ENCODE measurements at regions not wholly inside any gene's neighbourhood (a gene's known extent, or its start where the extent isn't known, plus 50 kb on each side); places are given as distances from the start of the nearest gene placed in this dataset.

GRCh38 chr9:16268067-16268881 is 602.2 kb downstream of the BNC2 start:
- 82% methylated on average over 15 of the region's 15 CpGs for WGBS
- DNase-seq (no peak), ATAC-seq (peak; percentile 44 to 49)
- intact Hi-C loops (cut with DNase I): loop anchor here in 1 of 4 donors (10.0 kb wide), 1 partner anchor 73 kb away; no protein-coding TSS in a partner anchor
- Histone ChIP-seq H3K4me1 (ENCODE audit: control insufficient read depth, insufficient read depth, low read length) (no peaks in the 10 kb centered on the region), H3K27me3 (ENCODE audit: control insufficient read depth, insufficient read depth) (no peaks in the 10 kb centered on the region), H3K27ac (ENCODE audit: low read length) (no peak overlapping the region), H3K4me3 (ENCODE audit: low read length) (no peak overlapping the region), H3K9me3 (ENCODE audit: control insufficient read depth, low read length) (no peaks in the 10 kb centered on the region)

- ATAC-seq: no peak
- no peak overlapping the region for H3K4me3 ChIP-seq (ENCODE audit: low read length)
- WGBS: 87% methylated on average over 9 of the region's 9 CpGs
- H3K27ac ChIP-seq (ENCODE audit: low read length): no peak overlapping the region
- H3K27me3 ChIP-seq (ENCODE audit: control insufficient read depth, insufficient read depth): no peaks in the 10 kb centered on the region
- DNase-seq: no peak
- H3K9me3 ChIP-seq (ENCODE audit: control insufficient read depth, low read length): no peaks in the 10 kb centered on the region
- intact Hi-C loops (cut with DNase I): no loop called here
- H3K4me1 ChIP-seq (ENCODE audit: control insufficient read depth, insufficient read depth, low read length): no peaks in the 10 kb centered on the region
Observed at GRCh38 chr9:16271967-16272366, 598.5 kb downstream of the BNC2 start.

- Histone ChIP-seq H3K4me1 (ENCODE audit: control insufficient read depth, insufficient read depth, low read length) (no peaks in the 10 kb centered on the region), H3K4me3 (ENCODE audit: low read length) (no peak overlapping the region), H3K9me3 (ENCODE audit: control insufficient read depth, low read length) (no peaks in the 10 kb centered on the region), H3K27ac (ENCODE audit: low read length) (no peak overlapping the region), H3K27me3 (ENCODE audit: control insufficient read depth, insufficient read depth) (no peaks in the 10 kb centered on the region)
- WGBS: 71% methylated on average over 8 of the region's 8 CpGs
- intact Hi-C loops (cut with DNase I): no loop called here
- ATAC-seq (peak; percentile 27 to 32), DNase-seq (peak in 1 of 3 donors; percentile 17)
Observed at GRCh38 chr9:16272776-16273175, 597.7 kb downstream of the BNC2 start.

- intact Hi-C loops (cut with DNase I): no loop called here
- no peaks in the 10 kb centered on the region for H3K27me3 ChIP-seq (ENCODE audit: control insufficient read depth, insufficient read depth)
- no peaks in the 10 kb centered on the region for H3K9me3 ChIP-seq (ENCODE audit: control insufficient read depth, low read length)
- no peak overlapping the region for H3K27ac ChIP-seq (ENCODE audit: low read length)
- H3K4me1 ChIP-seq (ENCODE audit: control insufficient read depth, insufficient read depth, low read length): no peaks in the 10 kb centered on the region
- peak; percentile 50 to 67 (median 56) for DNase-seq
- 73% methylated on average over 15 of the region's 15 CpGs for WGBS
- peak; percentile 26 to 50 for ATAC-seq
- H3K4me3 ChIP-seq (ENCODE audit: low read length): no peak overlapping the region
Observed at GRCh38 chr9:16275795-16276624, 594.5 kb downstream of the BNC2 start.

- Histone ChIP-seq H3K4me3 (ENCODE audit: low read length) (no peak overlapping the region), H3K27ac (ENCODE audit: low read length) (no peak overlapping the region), H3K27me3 (ENCODE audit: control insufficient read depth, insufficient read depth) (no peaks in the 10 kb centered on the region), H3K9me3 (ENCODE audit: control insufficient read depth, low read length) (no peaks in the 10 kb centered on the region), H3K4me1 (ENCODE audit: control insufficient read depth, insufficient read depth, low read length) (no peaks in the 10 kb centered on the region)
- intact Hi-C loops (cut with DNase I): no loop called here
- 86% methylated on average over 8 of the region's 8 CpGs for WGBS
- ATAC-seq (no peak), DNase-seq (peak in 1 of 3 donors; percentile 57)
Observed at GRCh38 chr9:16276866-16277265, 593.6 kb downstream of the BNC2 start.

GRCh38 chr9:16277471-16277960 is 593.0 kb downstream of the BNC2 start:
- 96% methylated on average over 8 of the region's 8 CpGs for WGBS
- no peak for DNase-seq
- intact Hi-C loops (cut with DNase I): no loop called here
- Histone ChIP-seq H3K27ac (ENCODE audit: low read length) (no peak overlapping the region), H3K9me3 (ENCODE audit: control insufficient read depth, low read length) (no peaks in the 10 kb centered on the region), H3K4me1 (ENCODE audit: control insufficient read depth, insufficient read depth, low read length) (no peaks in the 10 kb centered on the region), H3K27me3 (ENCODE audit: control insufficient read depth, insufficient read depth) (no peaks in the 10 kb centered on the region), H3K4me3 (ENCODE audit: low read length) (no peak overlapping the region)
- no peak for ATAC-seq

GRCh38 chr9:16278326-16278999 is 592.0 kb downstream of the BNC2 start:
- DNase-seq (no peak), ATAC-seq (no peak)
- H3K27ac ChIP-seq (ENCODE audit: low read length): no peak overlapping the region
- no peaks in the 10 kb centered on the region for H3K27me3 ChIP-seq (ENCODE audit: control insufficient read depth, insufficient read depth)
- intact Hi-C loops (cut with DNase I): no loop called here
- H3K4me3 ChIP-seq (ENCODE audit: low read length): no peak overlapping the region
- 77% methylated on average over 13 of the region's 13 CpGs for WGBS
- H3K4me1 ChIP-seq (ENCODE audit: control insufficient read depth, insufficient read depth, low read length): no peaks in the 10 kb centered on the region
- H3K9me3 ChIP-seq (ENCODE audit: control insufficient read depth, low read length): no peaks in the 10 kb centered on the region

GRCh38 chr9:16281707-16282106 is 588.8 kb downstream of the BNC2 start:
- intact Hi-C loops (cut with DNase I): no loop called here

GRCh38 chr9:16282216-16282615 is 588.3 kb downstream of the BNC2 start:
- DNase-seq (no peak), ATAC-seq (no peak)
- no peak overlapping the region for H3K27ac ChIP-seq (ENCODE audit: low read length)
- H3K27me3 ChIP-seq (ENCODE audit: control insufficient read depth, insufficient read depth): no peaks in the 10 kb centered on the region
- no peaks in the 10 kb centered on the region for H3K9me3 ChIP-seq (ENCODE audit: control insufficient read depth, low read length)
- 91% methylated on average over 2 of the region's 2 CpGs for WGBS
- H3K4me3 ChIP-seq (ENCODE audit: low read length): no peak overlapping the region
- H3K4me1 ChIP-seq (ENCODE audit: control insufficient read depth, insufficient read depth, low read length): no peaks in the 10 kb centered on the region
- intact Hi-C loops (cut with DNase I): no loop called here

More at GRCh38 chr9:16281707-16282106, 588.8 kb downstream of the BNC2 start:
- H3K9me3 ChIP-seq (ENCODE audit: control insufficient read depth, low read length): no peaks in the 10 kb centered on the region
- no peaks in the 10 kb centered on the region for H3K27me3 ChIP-seq (ENCODE audit: control insufficient read depth, insufficient read depth)
- DNase-seq (no peak), ATAC-seq (no peak)
- 88% methylated on average over 5 of the region's 5 CpGs for WGBS
- H3K27ac ChIP-seq (ENCODE audit: low read length): no peak overlapping the region
- no peak overlapping the region for H3K4me3 ChIP-seq (ENCODE audit: low read length)
- no peaks in the 10 kb centered on the region for H3K4me1 ChIP-seq (ENCODE audit: control insufficient read depth, insufficient read depth, low read length)

- no peak for ATAC-seq
Observed at GRCh38 chr9:16282718-16283117, 587.8 kb downstream of the BNC2 start.

More at GRCh38 chr9:16282718-16283117, 587.8 kb downstream of the BNC2 start:
- 90% methylated on average over 9 of the region's 9 CpGs for WGBS
- no peak overlapping the region for H3K4me3 ChIP-seq (ENCODE audit: low read length)
- DNase-seq: no peak
- H3K27ac ChIP-seq (ENCODE audit: low read length): no peak overlapping the region
- no peaks in the 10 kb centered on the region for H3K27me3 ChIP-seq (ENCODE audit: control insufficient read depth, insufficient read depth)
- no peaks in the 10 kb centered on the region for H3K9me3 ChIP-seq (ENCODE audit: control insufficient read depth, low read length)
- intact Hi-C loops (cut with DNase I): no loop called here
- no peaks in the 10 kb centered on the region for H3K4me1 ChIP-seq (ENCODE audit: control insufficient read depth, insufficient read depth, low read length)

Data from right cardiac atrium (tissue), 5 donors.